ENCODE measurements at regions not wholly inside any gene's neighbourhood (a gene's known extent, or its start where the extent isn't known, plus 50 kb on each side); places are given as distances from the start of the nearest gene placed in this dataset.

- peak; percentile 21 for DNase-seq
Measured at GRCh38 chr12:98296462-98297079, 218.8 kb upstream of the TMPO start.

DNA sequence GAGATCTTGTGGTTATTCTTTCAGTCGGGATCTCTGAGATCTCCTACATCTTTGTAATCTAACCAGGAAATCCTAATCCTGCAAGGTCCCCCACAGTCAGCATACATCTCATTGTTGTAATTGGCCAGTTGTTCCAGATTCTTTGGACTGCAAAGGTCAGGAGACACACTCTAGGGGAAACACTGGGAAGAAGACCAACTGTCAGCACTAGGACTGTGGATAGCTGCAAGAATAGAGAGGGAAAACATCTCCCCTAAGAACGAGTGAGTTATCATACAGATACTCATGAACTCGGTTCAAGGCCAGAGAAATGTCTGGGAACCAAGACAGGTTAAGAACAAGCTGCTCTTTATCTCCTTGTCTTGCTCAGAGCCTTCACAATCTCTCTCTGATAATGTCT lies 217.9 kb upstream of the TMPO start:
- no peak for DNase-seq

- DNase-seq: no peak
Measured at GRCh38 chr12:98308141-98308540, 207.2 kb upstream of the TMPO start.

- no peak for DNase-seq
Measured at GRCh38 chr12:98317939-98318899, 197.2 kb upstream of the TMPO start.

DNA sequence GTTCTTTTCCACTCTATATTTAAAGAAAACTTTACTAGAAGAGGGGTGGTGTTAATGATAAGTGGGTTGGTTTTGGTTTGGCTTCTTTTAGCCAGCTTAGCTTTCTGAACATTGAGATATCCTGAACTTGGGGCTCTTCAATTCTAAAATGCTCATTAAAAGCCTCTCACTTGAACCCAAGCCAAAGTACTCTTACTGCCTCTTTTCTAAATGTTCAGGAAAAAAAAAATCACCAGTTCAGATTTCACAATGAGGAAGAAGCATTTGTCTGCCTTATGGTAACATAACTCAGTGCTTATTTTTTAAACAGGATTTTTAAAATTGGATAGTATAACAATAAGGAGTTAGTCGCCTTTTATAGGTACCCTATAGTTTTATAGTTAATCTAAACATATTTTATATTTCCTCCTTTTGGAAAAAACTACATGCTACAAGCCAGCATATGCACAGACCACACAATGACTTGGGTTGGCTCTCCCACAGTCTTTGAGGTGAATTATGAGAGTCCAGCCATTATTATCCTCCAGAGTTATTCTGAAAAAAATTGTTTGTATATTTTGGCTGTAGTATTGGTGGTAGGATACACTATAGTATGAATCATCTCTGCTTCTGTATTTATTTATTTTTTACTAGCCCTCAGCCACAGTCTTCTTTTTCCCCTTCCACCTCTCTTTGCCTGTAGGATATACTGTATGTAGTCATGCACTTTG lies 195.5 kb upstream of the TMPO start:
- DNase-seq: no peak

GRCh38 chr12:98325003-98325402 lies 190.4 kb upstream of the TMPO start:
- no peak for DNase-seq

DNA sequence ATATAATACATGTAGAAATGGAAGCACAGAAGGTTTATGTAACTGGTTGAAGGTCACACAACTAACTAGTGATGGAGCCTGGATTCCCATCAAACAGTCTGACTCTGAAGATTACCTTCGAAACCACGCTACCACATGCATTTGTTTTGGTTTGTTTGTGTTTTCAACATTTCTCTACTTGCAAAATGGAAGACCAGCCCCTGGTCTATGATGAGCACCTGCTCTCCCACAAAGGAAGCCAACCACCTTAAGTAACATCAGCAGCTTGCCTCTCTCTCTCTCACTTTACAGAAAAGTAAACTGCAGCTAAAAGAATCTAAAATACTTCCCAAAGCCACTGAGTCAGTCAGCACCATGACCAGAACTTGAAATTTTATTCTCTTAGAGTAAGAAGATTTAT lies 186.9 kb upstream of the TMPO start:
- DNase-seq: no peak

GRCh38 chr12:98329589-98329988 lies 185.8 kb upstream of the TMPO start:
- DNase-seq: no peak

DNA sequence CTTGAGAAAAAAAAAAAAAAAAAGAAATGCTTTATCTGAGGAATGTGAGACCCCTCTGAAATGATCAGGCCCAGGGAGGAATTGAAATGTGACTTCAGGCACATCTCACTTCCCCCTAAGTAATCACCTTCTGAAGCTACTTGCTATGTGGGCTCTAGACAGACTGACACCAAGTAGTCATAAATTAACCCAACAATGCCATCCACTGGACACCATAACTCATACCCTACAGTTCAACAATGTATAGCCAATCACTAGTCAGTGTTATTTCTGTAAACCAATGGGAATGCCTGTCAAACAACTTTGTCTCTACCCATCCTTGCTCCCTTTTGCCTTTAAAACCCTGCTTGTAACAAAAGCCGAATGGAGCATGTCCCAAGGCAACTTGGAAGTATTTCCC lies 182.7 kb upstream of the TMPO start:
- peak; percentile 7 for DNase-seq

GRCh38 chr12:98334768-98335167 lies 180.6 kb upstream of the TMPO start:
- no peak for DNase-seq

GRCh38 chr12:98341026-98341425 lies 174.4 kb upstream of the TMPO start:
- no peak for DNase-seq

DNA sequence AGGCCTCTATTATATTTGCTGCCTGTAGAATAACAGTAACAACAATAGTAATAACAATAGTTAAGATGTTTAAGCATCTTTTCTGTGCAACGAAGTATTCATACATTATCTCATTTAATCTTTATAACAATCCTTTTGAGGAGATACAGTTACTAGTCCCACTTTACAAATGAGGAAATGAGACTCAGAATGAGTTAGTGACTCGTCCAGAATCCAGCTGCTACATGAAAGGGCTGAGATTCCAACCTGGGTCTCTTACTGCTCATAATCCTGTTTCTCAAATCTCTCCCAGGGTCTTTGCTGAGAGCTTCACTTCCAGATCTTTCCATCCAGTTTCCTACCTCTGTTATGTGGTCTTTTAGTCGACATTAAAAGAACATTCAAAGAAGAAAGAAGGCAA lies 173.7 kb upstream of the TMPO start:
- DNase-seq: no peak

- DNase-seq: peak; percentile 35
Measured at GRCh38 chr12:98343002-98343567, 172.3 kb upstream of the TMPO start.

DNA sequence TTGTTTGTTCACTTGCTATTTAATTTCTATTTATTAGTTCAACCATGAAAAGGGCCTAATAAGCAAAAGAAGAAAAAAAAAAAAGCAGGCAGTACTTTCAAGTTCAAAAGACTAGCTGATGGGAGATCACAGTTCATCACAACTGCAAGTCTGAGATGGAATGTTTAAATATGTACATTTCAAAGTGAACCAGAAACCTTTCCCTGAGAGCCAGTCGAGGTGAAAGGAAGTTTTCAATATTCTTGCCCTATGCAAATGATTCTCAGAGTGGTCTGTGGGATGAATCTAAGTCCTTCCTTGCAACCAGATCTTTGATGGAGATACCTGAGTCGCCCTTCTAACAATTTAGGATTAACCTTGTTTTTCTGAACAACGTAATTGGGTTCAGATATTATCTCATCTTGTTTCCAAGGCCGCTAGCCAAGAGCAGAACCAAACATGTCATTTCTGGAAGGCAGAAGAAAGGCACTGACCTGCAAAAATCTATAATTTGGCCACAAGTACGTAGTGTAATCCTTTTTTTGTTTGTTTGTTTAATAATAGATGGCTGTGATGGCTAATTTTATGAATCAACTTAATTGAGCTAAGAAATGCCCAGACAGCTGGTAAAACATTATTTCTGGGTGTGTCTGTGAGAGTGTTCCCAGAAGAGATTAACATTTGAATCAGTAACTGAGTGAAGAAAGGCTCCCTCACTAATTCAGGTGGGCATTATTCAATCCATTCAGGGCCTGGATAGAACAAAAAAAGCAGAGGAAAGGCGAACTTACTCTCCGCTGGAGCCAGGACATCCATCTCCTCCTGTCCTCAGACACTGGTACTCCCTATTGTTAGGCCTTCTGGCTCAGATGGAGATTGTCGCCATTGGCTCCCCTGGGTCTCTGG lies 171.1 kb upstream of the TMPO start:
- DNase-seq: peak; percentile 77

DNA sequence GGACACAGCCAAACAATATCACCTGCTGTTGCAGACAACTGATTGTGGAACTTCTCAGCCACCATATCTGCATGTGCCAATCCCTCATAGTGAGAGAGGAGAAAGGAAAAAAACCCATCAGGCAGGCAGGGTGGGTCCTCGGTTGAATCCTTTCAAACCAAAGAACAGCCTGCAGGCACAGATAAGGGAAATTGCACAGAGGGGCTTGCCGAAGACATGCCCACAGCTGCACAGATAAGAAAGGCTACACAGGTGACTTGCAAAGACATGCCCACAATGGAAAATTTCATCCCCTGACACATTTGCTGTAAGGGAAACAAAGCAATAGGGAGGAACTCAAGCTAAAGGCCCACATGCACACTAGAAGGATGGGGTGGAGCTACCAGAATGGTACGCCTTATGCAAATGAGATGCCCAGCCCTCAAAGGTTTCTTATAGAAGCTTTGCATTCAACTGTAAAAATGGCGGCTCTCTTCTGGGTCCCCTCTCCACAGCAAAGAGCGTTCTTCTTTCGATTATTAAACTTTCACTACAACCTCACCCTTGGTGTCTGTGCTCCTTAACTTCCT lies 170.0 kb upstream of the TMPO start:
- peak; percentile 95 for DNase-seq

- no peak for DNase-seq
Measured at GRCh38 chr12:98351089-98351488, 164.3 kb upstream of the TMPO start.

DNA sequence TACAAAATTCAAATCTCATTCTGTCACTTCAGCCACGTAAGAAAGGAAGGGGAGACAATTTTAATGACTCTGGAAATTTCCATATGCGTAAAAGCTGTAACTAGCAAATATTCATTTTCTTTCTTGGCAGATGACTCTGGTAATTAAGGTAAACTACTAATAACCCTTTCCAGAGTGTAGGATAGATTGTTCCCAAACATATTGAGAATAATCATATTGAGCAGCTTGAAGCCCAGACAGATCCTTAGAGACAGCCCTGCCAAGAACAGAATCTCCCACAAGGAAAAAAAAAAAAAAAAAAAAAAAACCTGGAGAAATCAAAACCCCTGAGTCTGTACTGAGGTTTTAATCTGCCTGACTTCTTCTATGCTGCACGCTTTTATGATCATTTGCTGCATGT lies 163.6 kb upstream of the TMPO start:
- no peak for DNase-seq

DNA sequence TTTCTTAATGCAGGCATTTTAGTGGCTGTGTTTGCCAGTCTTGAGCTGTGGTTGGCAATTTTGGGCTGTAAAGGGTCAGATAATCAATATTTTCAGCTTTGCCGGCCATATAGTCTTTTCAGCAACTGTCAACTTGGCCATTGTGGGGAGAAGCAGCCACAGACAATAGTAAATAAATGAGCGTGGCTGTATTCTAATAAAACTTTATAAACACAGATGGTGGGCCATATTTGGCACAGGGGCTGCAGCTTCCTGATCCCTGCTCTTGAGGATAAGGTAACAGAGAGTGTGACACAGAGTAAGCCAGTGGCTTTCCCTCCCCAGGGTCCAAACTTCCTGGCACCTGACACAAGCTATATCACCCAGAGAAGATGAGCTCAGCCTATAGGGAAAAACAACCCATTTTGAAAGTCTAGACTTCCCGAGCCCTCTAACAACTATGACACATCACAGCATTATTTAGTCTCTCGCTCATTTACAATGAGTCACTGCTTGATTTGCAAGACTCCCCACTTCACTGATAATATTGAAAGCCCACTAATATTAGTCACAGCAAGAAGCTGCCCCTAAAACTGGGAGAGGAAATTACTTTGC lies 163.1 kb upstream of the TMPO start:
- DNase-seq: peak; percentile 44

- DNase-seq: no peak
Measured at GRCh38 chr12:98352835-98353234, 162.6 kb upstream of the TMPO start.

- DNase-seq: peak; percentile 80
Measured at GRCh38 chr12:98354520-98355035, 160.8 kb upstream of the TMPO start.

DNA sequence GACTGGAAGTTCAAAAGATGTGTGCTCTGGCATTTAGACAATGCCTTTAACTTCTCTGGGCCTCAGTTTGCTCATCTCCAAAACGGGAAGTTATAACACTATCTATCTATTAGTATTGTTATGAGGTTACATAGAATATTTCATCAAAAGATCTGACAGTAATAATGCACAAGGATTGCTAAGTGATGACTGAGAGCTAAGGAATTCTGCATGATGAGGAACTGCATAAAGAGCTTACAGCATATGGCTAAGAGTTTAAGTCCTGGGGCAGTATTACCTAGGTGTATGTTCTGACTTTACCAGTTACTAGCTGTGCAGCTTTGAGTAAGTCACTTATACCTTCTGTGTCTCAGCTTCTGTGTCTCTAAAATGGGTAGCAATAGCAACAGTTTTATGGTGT lies 160.1 kb upstream of the TMPO start:
- no peak for DNase-seq

All from NCI-H146 (cell line).